ENCODE measurements at regions not wholly inside any gene's neighbourhood (a gene's known extent, or its start where the extent isn't known, plus 50 kb on each side); places are given as distances from the start of the nearest gene placed in this dataset.

DNA sequence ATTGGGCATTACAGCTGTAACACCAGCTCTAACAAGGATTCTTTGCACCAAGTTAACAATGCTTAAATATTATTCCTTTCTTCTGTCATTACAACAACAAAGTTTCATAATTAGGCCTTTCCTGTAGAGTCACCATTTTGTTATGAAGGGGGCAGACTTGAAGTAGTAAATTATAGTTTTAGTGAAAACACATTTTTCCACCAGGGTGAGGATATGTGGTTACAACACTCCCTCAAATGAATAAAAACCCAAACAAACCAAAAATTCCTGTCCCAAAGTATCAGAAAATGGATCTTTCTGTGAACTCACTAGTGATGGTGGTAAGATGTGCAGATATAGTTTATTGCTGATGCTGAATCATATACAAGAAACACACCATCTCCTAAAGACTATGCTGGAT lies 250.5 kb upstream of the TUT7 start:
- CTCF ChIA-PET (ENCODE audit: low intra/inter-chr PET ratio, low total read pairs) = no interaction called here
- Histone ChIP-seq H3K4me2 (ENCODE audit: low read depth, low read length) (no peak overlapping the region), H3K9me3 (ENCODE audit: low read length) (no peaks in the 10 kb centered on the region), H3K36me3 (replicated peaks in 1 of 2; ENCODE audit: control insufficient read depth in 1 of 2, insufficient read depth in 2 of 2, low read length in 2 of 2) (no peaks in the 10 kb centered on the region), H3K9ac (ENCODE audit: insufficient read depth, low read depth, low read length) (no peak overlapping the region), H3K4me1 (ENCODE audit: insufficient read depth, low read length) (no peaks in the 10 kb centered on the region), H3K27me3 (ENCODE audit: control insufficient read depth in 1 of 2, insufficient read depth in 2 of 2, low read length in 2 of 2) (0 out of 5 replicates have a peak, but pooled peaks cover 0 to 1% of the 10 kb centered on the region in 2 experiments), H3K27ac (ENCODE audit: extremely low read length, insufficient read depth, low read length) (no peak overlapping the region), H3K79me2 (ENCODE audit: insufficient read depth, low read length) (no peaks in the 10 kb centered on the region), H4K20me1 (ENCODE audit: insufficient read depth, low read length) (no peaks in the 10 kb centered on the region), H3K4me3 (replicated peaks in 1 of 3; ENCODE audit: insufficient read depth in 1 of 3, low read depth in 2 of 3, low read length in 3 of 3) (no peak overlapping the region), H2AFZ (ENCODE audit: low read length) (no peak overlapping the region)
- no peak for ATAC-seq
- no peak for FAIRE-seq
- POLR2A ChIA-PET = no interaction called here
- BruUV-seq (replicated peaks) = no TSS peak
- in situ Hi-C loops (cut with HindIII; ENCODE audit: extremely low pct_ligation_motif_present, low pct_unique_long_range_greater_than_20kb) (no loop called here), intact Hi-C loops (cut with micrococcal nuclease; ENCODE audit: unreplicated experiment) (no loop called here)
- DNase-seq (ENCODE audit: low spot score) = no peak
- TF ChIP-seq, protein P1, sequence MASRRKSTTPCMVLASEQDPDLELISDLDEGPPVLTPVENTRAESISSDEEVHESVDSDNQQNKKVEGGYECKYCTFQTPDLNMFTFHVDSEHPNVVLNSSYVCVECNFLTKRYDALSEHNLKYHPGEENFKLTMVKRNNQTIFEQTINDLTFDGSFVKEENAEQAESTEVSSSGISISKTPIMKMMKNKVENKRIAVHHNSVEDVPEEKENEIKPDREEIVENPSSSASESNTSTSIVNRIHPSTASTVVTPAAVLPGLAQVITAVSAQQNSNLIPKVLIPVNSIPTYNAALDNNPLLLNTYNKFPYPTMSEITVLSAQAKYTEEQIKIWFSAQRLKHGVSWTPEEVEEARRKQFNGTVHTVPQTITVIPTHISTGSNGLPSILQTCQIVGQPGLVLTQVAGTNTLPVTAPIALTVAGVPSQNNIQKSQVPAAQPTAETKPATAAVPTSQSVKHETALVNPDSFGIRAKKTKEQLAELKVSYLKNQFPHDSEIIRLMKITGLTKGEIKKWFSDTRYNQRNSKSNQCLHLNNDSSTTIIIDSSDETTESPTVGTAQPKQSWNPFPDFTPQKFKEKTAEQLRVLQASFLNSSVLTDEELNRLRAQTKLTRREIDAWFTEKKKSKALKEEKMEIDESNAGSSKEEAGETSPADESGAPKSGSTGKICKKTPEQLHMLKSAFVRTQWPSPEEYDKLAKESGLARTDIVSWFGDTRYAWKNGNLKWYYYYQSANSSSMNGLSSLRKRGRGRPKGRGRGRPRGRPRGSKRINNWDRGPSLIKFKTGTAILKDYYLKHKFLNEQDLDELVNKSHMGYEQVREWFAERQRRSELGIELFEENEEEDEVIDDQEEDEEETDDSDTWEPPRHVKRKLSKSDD (CRISPR knock-in tag; IDR thresholded peaks at IDR 0.05; ENCODE audit: low read depth) = no peak
- TF ChIP-seq ZNF335 (CRISPR knock-in tag; IDR thresholded peaks at IDR 0.05) = no peak
- TF ChIP-seq, protein P2, sequence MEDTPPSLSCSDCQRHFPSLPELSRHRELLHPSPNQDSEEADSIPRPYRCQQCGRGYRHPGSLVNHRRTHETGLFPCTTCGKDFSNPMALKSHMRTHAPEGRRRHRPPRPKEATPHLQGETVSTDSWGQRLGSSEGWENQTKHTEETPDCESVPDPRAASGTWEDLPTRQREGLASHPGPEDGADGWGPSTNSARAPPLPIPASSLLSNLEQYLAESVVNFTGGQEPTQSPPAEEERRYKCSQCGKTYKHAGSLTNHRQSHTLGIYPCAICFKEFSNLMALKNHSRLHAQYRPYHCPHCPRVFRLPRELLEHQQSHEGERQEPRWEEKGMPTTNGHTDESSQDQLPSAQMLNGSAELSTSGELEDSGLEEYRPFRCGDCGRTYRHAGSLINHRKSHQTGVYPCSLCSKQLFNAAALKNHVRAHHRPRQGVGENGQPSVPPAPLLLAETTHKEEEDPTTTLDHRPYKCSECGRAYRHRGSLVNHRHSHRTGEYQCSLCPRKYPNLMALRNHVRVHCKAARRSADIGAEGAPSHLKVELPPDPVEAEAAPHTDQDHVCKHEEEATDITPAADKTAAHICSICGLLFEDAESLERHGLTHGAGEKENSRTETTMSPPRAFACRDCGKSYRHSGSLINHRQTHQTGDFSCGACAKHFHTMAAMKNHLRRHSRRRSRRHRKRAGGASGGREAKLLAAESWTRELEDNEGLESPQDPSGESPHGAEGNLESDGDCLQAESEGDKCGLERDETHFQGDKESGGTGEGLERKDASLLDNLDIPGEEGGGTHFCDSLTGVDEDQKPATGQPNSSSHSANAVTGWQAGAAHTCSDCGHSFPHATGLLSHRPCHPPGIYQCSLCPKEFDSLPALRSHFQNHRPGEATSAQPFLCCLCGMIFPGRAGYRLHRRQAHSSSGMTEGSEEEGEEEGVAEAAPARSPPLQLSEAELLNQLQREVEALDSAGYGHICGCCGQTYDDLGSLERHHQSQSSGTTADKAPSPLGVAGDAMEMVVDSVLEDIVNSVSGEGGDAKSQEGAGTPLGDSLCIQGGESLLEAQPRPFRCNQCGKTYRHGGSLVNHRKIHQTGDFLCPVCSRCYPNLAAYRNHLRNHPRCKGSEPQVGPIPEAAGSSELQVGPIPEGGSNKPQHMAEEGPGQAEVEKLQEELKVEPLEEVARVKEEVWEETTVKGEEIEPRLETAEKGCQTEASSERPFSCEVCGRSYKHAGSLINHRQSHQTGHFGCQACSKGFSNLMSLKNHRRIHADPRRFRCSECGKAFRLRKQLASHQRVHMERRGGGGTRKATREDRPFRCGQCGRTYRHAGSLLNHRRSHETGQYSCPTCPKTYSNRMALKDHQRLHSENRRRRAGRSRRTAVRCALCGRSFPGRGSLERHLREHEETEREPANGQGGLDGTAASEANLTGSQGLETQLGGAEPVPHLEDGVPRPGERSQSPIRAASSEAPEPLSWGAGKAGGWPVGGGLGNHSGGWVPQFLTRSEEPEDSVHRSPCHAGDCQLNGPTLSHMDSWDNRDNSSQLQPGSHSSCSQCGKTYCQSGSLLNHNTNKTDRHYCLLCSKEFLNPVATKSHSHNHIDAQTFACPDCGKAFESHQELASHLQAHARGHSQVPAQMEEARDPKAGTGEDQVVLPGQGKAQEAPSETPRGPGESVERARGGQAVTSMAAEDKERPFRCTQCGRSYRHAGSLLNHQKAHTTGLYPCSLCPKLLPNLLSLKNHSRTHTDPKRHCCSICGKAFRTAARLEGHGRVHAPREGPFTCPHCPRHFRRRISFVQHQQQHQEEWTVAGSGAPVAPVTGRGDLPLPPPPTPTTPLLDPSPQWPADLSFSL (CRISPR knock-in tag; IDR thresholded peaks at IDR 0.05) = no peak
- no peak for TF ChIP-seq ZKSCAN5 (CRISPR knock-in tag; IDR thresholded peaks at IDR 0.05)
- no peak for TF ChIP-seq FOXA3 (CRISPR knock-in tag; IDR thresholded peaks at IDR 0.05)
- TF ChIP-seq, protein P3, sequence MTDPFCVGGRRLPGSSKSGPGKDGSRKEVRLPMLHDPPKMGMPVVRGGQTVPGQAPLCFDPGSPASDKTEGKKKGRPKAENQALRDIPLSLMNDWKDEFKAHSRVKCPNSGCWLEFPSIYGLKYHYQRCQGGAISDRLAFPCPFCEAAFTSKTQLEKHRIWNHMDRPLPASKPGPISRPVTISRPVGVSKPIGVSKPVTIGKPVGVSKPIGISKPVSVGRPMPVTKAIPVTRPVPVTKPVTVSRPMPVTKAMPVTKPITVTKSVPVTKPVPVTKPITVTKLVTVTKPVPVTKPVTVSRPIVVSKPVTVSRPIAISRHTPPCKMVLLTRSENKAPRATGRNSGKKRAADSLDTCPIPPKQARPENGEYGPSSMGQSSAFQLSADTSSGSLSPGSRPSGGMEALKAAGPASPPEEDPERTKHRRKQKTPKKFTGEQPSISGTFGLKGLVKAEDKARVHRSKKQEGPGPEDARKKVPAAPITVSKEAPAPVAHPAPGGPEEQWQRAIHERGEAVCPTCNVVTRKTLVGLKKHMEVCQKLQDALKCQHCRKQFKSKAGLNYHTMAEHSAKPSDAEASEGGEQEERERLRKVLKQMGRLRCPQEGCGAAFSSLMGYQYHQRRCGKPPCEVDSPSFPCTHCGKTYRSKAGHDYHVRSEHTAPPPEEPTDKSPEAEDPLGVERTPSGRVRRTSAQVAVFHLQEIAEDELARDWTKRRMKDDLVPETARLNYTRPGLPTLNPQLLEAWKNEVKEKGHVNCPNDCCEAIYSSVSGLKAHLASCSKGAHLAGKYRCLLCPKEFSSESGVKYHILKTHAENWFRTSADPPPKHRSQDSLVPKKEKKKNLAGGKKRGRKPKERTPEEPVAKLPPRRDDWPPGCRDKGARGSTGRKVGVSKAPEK (CRISPR knock-in tag; IDR thresholded peaks at IDR 0.05; ENCODE audit: borderline replicate concordance) = no peak
- TF ChIP-seq AGO1 (IDR thresholded peaks at IDR 0.05; ENCODE audit: low read depth, low read length, poor library complexity, severe bottlenecking) = no peak
- no peak for TF ChIP-seq SNAPC2 (CRISPR knock-in tag; IDR thresholded peaks at IDR 0.05)
- TF ChIP-seq HNRNPH1 (optimal IDR thresholded peaks at IDR 0.05; ENCODE audit: low read depth, low read length) = no peak
- TF ChIP-seq TRIM24 (CRISPR knock-in tag; IDR thresholded peaks at IDR 0.05) = no peak
- TF ChIP-seq, protein P4, sequence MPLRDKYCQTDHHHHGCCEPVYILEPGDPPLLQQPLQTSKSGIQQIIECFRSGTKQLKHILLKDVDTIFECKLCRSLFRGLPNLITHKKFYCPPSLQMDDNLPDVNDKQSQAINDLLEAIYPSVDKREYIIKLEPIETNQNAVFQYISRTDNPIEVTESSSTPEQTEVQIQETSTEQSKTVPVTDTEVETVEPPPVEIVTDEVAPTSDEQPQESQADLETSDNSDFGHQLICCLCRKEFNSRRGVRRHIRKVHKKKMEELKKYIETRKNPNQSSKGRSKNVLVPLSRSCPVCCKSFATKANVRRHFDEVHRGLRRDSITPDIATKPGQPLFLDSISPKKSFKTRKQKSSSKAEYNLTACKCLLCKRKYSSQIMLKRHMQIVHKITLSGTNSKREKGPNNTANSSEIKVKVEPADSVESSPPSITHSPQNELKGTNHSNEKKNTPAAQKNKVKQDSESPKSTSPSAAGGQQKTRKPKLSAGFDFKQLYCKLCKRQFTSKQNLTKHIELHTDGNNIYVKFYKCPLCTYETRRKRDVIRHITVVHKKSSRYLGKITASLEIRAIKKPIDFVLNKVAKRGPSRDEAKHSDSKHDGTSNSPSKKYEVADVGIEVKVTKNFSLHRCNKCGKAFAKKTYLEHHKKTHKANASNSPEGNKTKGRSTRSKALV (CRISPR knock-in tag; IDR thresholded peaks at IDR 0.05) = no peak

All from HepG2 (cell line).